GM19438 (cell line): ENCODE measurements at regions not wholly inside any gene's neighbourhood (a gene's known extent, or its start where the extent isn't known, plus 50 kb on each side); places are given as distances from the start of the nearest gene placed in this dataset.

Experiments
- ATAC-seq: cut with Tn5 transposase; IDR thresholded peaks from one replicate; pipeline ENCODE4 v1.9.1; 2021; ENCODE audit warnings: low read depth; ENCODE audit not compliant: unreplicated experiment

- ATAC-seq: no peak
These were observed 901.8 kb downstream of the GLUD2 start for GRCh38 chrX:121949041-121949760.

GRCh38 chrX:121958886-121959285 is 911.5 kb downstream of the GLUD2 start:
- no peak for ATAC-seq

GRCh38 chrX:121975671-121976070 is 928.3 kb downstream of the GLUD2 start:
- ATAC-seq: no peak

DNA sequence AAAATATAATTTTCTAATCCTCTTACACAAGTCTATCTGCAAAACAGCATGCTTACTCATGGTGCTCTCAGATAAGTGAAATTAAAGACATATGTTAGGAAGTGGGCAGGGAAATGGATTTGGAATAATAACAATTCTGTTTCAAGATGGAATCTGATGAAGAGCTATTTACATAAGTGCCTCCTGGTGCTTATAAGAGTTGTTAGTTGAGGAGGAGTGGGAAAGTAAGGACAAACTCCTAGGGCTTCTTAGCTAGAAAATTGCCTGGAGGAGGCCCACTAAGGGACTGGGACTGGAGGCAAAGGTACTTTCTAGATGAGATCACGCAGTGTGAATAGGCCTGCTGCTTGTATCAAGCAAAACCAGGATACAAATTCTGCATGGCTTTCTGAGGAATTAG is 939.8 kb downstream of the GLUD2 start:
- ATAC-seq: no peak

DNA sequence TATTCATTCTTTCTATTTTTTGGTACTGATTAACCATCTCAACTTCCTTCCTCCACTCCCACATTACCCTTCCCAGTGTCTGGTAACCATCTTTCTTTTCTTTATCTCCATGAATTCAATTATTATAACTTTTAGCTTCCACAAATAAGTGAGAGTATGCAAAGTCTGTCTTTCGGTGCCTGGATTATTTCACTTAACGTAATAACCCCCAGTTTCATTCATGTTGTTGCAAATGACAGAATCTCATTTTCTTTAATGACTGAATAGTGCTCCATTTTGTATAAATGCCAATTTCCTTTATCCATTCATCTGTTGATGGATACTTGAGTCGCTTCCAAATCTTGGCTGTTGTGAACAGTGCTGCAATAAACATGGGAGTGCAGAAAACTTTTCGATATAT is 940.4 kb downstream of the GLUD2 start:
- ATAC-seq: no peak

DNA sequence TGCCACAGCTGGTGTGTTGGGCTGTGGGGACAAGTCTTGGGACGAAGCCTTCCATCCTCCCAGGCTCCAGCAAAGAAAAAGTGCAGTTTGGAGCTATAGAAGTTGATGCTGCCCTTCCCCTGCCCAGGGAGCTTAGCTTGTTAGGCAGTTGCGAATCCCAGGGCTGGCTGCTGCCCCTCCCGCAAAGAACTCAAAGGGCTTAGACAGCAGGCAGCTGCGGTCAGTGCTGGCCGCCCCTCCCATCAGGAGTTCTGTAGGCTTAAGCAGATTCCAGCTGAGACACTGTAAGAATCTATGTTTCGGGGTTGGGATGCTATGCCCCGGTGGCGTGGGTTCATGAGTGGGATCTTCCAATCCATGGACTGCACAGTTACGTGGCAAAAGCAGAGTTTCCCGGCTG is 956.7 kb downstream of the GLUD2 start:
- no peak for ATAC-seq

GRCh38 chrX:122026665-122027064 is 979.3 kb downstream of the GLUD2 start:
- no peak for ATAC-seq

GRCh38 chrX:122046226-122046625 is 998.8 kb downstream of the GLUD2 start:
- no peak for ATAC-seq

DNA sequence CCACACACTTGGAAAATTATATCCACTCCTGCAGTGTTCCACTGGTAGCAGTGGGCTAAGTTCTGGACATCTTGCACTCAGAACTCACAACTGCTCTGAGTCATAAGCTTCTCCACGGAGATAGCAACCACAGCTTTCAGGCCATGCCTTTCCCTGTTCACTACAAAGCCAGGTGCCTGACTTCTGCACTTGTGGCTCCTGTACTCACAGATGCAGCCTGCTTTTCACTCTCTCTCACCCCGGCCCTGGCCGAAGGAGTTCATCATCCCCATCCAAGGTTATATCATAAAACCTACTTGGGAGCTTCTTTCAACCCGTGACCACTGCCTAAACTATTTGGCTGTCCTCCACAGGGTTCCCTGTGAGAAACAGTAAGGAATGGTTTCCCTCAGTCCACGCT is 999.4 kb downstream of the GLUD2 start:
- no peak for ATAC-seq

DNA sequence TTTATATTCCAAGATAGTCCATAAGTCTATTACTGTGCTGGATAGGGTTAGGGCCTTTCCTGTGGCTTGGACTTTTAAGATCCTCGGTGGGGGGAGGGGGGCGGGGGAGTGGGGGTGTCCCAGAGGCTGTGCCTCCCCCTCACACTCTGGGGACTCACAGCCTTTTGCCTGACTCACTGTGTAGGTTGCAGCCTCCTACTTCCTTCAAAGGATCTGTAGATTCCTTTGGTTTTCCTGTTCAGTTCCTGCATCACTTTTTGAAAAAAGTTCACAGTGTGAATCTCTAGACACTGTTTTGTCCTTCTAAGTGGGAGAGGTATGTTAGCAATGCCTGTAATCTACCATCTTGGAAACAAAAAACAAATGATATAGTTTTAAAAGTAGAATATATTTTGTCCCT is 999.9 kb downstream of the GLUD2 start:
- ATAC-seq: no peak

DNA sequence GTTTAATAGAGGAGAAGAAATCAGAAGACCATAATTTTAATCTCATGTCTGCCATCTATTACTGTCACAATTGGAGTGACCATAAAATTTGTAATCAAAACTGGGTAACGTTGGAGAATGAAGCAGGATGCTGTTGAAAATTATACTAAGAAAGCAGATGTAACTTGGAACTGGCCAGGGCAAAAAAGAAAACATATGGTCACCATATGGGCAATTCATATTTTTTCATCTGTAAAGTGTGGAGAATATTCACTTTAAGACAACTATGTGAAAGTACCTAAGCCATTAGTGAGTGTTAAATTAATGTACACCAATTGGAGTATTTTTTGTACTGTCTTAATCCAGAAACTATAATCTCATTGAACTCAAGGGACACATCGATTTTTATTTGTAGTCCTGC is 1008.0 kb downstream of the GLUD2 start:
- no peak for ATAC-seq

- no peak for ATAC-seq
These were observed 1008.7 kb downstream of the GLUD2 start for GRCh38 chrX:122055979-122056715.

- no peak for ATAC-seq
These were observed 1028.8 kb downstream of the GLUD2 start for GRCh38 chrX:122076241-122076640.

- no peak for ATAC-seq
These were observed 1030.7 kb downstream of the GLUD2 start for GRCh38 chrX:122078079-122078478.

DNA sequence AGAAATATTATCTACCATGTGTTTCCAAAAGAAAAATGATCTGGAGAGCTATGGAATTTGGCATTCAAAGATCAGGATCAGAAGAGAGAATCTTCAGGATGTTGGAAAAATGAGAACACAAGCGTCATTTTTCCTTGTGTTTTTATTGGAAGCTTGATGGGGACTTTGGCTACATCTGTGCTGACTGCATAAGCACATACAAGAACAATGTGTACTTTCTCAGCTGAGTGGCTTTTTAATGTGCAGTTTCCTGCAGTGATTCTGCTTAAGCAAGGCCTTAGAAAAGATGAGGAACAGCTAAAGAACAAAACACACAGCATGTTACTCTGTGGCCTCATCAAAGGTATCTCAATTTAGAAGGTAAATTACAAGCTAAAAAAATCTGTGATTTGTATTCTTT is 1039.9 kb downstream of the GLUD2 start:
- ATAC-seq: no peak

GRCh38 chrX:122091571-122091970 is 1044.2 kb downstream of the GLUD2 start:
- ATAC-seq: no peak

DNA sequence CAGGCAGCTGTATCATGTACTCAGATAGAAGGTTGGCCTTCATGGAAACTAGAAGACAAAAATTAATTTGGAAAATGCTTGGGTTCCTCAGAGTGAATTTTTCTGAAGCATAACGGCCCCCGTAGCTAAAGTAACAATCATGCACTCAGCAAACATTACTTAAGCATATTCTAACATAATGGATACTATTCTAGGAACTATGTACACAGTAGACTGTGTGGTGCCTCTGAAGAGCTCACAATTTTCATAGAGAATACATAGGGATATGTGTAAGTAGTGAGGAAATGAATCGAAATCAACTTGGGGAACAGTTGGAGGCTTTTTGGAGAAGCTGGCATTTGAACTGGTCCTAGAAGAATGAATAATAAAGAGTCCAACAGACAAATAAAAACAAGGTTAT is 1045.0 kb downstream of the GLUD2 start:
- no peak for ATAC-seq

DNA sequence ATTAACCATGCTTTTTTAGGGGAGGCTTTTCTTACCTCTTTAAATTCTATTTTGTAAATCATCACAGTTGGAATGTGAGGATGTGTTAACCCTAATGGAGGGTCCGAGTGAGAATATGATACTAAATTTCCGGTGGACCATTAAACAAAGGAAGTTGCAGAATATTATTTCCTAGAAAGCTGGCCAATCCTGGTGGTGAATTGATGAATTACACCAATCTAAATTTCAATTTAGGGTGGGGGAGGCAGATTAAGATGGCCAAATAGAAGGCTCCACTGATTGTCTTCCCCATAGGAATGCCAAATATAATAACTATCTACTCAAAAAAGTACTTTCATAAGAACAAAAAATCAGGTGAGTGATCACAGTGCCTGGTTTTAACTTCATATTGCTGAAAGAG is 1045.6 kb downstream of the GLUD2 start:
- ATAC-seq: no peak

DNA sequence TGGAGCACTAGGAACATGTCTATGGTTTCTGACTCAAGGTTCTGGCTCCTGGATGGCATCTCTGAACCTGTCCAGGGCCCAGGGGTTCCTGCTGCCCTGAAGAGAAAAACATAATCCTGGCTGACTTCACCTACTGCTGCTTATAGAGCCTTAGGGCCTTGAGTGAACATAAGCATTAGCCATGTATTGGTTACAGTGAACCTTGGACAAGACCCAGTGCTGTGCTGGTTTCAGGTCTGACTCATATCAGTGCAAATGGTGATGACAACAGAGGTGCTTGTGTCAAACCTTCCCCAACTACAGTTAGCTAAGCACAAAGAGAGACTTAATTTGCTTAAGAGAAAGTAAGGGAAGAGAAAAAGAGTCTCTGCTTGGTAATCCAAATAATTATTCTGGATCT is 1047.2 kb downstream of the GLUD2 start:
- ATAC-seq: no peak

DNA sequence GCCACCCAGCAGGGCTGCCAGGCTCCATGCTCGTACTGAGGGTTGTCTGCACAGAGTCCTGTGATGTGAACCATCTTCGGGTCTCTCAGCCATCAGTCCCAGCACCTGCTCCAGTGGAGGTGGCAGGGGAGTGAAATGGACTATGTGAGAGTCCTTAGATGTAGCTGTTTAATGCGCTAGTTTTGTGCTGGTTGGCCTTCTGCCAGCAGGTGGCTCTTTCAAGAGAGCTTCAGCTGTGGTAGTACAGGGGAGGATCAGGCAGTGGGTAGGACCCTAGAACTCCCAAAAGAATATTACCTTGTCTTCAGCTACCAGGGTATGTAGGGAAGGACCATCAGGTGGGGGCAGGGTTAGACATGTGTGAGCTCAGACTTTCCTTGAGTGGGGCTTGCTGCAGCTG is 1066.0 kb downstream of the GLUD2 start:
- ATAC-seq: no peak

DNA sequence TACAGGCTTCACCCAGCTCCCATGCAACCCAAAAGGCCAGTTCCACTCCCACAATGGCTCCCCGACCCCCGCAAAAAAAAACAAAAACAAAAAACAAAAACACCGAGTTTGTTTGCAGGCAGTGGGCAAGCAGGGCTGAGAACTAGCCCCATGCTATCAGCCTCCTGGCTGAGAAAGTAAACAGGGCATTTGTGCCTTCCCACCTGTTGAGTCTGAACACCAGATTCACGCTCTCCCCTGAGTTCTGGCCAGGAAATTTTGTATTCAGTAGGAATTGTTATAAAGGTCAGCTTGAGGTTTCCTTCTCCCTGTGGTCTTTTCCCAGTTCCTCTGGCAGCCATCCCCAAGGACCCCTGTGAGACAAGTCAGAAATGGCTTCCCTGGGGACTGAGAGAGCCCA is 1066.5 kb downstream of the GLUD2 start:
- ATAC-seq: no peak

DNA sequence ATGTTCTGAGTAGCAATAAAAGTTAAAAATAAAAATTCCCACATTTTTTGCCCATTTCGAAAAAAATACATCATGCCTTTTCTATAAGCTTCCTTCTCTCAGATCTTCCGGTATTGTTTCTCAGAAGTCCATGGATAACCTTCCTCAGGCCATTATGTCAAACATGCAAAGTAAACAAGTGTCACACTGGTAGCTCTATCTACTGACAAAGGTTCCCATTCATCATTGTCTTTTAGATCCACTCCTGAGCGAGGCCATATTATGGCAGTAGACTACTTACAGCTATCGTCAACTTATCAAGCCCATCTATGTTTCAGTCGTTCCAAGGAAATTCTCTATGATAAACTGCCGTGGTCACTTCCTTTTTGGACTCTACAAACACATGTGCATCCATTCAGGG is 1068.2 kb downstream of the GLUD2 start:
- no peak for ATAC-seq
